HEK293 (cell line): ENCODE measurements at regions not wholly inside any gene's neighbourhood (a gene's known extent, or its start where the extent isn't known, plus 50 kb on each side); places are given as distances from the start of the nearest gene placed in this dataset.

Experiments used
- ZBTB44 ChIP-seq: fragments of 450-650 bp; IDR thresholded peaks from 2 replicates; pipeline ENCODE4 v1.5.1; 2018; ENCODE audit warnings: missing biosample characterization, mild to moderate bottlenecking, missing genetic modification characterization
- TF ChIP-seq, protein P1 (sequence below): fragments of 450-650 bp; formaldehyde crosslinking; IDR thresholded peaks from 2 replicates; pipeline ENCODE4 v1.5.1; 2016; ENCODE audit warnings: missing biosample characterization, missing genetic modification characterization

GRCh38 chr1:79226963-79227362 is 220.4 kb upstream of the ADGRL4 start:
- TF ChIP-seq ZBTB44 (tag by site-specific recombination), result no peak
- TF ChIP-seq, protein P1, sequence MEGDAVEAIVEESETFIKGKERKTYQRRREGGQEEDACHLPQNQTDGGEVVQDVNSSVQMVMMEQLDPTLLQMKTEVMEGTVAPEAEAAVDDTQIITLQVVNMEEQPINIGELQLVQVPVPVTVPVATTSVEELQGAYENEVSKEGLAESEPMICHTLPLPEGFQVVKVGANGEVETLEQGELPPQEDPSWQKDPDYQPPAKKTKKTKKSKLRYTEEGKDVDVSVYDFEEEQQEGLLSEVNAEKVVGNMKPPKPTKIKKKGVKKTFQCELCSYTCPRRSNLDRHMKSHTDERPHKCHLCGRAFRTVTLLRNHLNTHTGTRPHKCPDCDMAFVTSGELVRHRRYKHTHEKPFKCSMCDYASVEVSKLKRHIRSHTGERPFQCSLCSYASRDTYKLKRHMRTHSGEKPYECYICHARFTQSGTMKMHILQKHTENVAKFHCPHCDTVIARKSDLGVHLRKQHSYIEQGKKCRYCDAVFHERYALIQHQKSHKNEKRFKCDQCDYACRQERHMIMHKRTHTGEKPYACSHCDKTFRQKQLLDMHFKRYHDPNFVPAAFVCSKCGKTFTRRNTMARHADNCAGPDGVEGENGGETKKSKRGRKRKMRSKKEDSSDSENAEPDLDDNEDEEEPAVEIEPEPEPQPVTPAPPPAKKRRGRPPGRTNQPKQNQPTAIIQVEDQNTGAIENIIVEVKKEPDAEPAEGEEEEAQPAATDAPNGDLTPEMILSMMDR (tag by site-specific recombination), result no peak
